Fibroblast of skin of scalp (primary cell): ENCODE measurements at regions not wholly inside any gene's neighbourhood (a gene's known extent, or its start where the extent isn't known, plus 50 kb on each side); places are given as distances from the start of the nearest gene placed in this dataset.

Experiments used
- DNase-seq: peaks from one replicate; pipeline ENCODE4 v3.0.0-alpha.2; 2013

DNA sequence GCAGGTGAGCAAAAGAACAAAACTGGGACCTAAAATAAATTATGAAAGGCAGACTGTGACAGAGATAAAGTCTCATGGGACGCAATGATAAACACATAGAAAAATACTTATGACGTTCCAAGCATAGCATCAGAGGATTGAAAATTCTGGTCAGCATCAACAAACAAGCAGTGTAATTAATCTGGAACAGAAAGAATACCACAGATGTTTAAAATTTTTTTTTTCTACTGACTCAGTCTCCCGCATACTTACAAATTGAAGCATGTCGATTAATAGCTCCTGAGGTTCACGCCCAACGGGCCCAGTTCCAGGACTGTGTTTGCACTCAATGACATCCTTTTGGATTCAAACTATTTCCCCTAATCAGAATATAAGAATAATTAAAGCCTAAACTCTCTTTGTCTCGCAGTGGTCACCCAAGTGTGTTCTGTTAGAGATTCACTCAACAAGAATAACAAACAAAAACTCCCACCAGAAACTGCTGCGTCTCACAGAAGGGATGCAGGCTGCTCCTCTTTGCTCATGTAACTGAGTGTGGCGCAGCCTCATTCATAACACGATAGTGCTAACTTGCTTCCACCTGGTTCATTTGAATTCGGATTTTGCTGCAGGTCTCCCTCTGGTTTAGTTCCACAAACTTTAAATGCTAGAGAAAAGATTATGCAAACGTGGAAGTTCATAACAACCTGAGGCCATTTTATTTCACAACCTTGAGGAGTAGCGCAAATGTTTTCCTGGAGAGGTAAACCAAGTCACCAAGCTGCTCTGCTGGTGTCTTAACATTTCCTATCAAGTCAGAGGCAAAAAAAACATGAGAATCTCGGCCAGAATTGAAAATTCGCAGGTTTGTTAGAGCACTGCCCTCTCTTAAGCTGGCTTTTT is 69.0 kb upstream of the CITED2 start:
- peak; percentile 38 for DNase-seq

DNA sequence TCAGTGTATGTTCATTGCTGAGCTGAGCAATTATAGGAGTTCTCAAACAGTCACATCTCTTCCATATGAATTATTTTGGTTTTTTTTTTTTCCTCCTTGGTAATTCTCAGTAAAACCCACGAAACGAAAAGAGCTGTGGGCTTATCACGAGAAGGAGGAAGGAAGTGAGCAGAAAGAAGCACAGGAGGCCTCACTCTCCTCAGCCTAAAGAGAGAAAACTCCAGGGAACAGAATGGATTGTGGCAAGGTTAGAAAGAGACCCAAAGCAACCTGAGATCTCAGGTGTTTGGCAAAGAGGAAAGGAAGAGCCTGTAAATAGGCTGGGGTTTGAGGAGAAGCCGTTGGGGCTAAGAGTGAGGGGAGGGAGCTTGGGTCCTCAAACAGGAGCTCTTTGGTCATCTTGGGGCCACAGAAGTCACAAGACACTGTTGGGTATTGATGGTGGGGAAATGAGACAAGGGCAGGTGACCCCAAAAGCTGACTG is 67.8 kb upstream of the CITED2 start:
- DNase-seq = no peak

DNA sequence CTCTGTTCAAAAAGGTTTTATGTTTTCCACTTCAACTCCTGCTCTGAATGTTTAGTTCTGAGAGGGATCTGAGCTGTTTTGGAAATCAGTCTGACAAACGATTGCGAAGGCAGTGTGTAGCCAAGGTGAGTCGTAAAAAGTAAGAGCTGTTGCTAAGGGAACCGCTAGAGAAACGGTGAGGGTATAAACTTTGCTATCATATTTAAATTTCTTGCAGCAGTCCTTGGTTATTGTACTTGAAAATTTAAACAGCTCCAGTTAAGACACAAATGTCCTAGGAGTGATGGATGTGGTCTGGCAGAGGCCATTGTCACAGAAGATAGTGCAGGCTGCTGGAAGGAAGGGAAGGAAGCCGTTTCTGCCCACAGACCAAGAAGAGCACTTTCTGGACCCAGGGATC is 64.9 kb upstream of the CITED2 start:
- DNase-seq = no peak

DNA sequence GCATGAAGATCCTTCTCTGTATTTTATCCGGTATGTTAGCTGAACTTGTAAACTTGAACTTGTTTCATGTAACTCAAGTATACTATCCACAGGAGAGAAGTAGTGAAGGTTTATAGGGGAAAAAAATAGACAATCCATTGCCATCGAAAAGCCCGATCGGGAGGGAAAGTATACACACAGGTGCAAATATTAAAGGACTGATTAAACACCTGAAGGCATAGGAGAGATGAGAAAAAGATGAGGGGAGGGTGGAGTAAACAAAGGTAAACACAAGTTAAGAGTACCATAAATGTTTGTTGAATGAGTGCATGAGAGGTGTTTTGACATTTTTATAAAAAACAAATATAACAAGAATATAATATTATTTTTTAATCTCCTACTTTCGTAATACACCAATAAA is 64.3 kb upstream of the CITED2 start:
- no peak for DNase-seq

DNA sequence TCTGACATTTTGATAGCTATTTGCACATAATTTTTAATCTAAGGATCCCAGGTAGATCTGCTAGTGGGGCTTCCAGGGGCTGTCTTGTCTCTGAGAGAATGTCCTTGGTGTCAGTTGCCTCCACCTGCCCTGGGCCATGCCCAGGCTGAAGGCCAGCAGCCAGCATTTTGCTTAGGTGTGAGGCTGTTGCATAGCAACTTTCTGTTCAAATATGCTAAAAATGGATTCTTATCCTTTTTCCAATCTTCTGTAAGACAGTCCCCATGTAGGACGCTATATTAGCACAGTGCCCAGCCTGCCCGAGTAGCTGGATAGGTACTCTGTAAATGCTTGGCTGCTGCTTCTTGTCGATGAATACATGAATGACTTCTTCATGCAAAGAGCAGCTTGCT is 62.5 kb upstream of the CITED2 start:
- DNase-seq = no peak

DNA sequence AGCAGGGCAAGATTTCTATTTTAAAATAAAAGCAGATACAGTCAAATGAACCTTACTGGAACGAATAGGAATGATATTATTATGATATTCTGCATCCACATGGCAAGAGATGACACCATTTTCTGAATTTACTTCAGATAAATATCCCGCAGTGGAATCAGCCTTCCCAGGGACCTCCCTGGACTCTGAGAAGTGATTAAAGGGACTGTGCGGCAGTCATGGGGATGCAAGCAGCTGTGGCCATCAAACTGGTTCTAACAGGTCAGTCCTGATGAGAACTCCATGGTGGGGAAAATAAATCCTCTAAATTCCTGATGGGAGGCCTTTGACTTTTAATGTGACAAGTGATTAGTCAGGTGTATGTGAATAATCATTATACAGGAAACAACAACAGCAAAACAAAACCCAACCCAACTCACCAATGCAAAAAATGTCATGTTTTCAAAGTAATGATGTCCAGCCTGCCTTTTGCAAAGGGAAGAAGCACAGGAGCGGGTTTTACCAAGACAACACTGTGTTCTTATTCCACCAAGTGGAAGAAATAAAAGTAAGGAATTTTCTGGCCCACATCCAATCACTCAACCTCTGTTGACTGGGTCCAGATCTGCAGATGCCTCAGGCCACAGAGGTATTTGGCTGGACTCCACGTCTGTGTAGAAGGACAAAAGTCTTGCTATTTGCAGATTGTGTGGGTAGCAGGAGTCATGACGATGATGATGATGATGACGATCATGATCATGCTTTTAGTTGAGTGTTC is 61.9 kb upstream of the CITED2 start:
- peak; percentile 49 for DNase-seq

DNA sequence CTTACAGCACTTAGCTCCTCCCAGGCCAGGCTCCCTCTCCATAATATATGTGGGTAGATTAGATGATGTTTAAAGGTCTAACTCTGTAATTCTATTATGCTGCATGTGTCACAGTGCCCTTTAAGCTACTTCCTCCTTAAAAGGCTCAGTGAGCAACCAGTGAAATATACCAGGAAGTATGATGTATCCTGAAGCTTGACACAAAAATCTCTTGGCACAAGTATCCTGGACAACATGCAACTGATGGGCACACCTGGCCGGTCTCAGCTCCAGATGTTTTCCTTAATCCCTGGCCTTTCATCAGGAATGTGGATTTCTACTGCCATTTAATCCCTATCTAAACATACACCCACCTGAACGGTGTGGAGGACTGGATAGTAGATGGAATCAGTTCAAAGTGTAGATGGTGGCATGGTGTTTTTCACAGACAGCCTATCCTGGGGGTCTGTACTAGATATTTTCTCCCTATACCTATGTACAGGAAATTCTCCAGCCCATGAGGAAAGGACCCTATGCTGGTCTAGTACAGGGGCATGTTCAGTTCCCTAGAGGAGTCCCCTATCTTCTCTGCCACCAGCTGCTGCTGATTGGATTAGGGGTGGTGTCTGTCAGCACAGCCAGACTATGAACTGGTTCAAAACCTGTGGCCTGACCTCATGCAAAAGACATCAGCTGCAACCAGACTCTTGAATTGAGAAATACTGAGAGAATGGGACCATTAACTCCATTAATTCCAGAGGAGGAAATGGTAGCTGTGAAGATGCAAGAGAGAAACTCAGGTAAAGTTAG is 59.4 kb upstream of the CITED2 start:
- DNase-seq = peak; percentile 17

DNA sequence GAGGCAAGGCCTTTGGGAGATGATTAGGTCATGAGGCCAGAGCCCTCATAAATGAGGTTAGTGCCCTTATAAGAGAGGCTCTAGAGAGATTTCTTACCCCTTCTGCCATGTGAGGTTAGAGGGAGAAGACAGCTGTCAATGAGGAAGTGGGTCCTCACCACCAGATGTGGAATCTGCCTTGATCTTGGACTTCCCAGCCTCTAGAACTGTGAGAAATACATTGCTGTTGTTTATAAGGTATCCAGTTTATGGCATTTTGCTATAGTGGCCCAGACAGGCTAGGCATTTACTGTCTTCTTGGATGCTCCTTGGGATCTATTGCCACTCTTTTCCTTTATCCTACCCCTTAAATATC is 57.1 kb upstream of the CITED2 start:
- DNase-seq = no peak

DNA sequence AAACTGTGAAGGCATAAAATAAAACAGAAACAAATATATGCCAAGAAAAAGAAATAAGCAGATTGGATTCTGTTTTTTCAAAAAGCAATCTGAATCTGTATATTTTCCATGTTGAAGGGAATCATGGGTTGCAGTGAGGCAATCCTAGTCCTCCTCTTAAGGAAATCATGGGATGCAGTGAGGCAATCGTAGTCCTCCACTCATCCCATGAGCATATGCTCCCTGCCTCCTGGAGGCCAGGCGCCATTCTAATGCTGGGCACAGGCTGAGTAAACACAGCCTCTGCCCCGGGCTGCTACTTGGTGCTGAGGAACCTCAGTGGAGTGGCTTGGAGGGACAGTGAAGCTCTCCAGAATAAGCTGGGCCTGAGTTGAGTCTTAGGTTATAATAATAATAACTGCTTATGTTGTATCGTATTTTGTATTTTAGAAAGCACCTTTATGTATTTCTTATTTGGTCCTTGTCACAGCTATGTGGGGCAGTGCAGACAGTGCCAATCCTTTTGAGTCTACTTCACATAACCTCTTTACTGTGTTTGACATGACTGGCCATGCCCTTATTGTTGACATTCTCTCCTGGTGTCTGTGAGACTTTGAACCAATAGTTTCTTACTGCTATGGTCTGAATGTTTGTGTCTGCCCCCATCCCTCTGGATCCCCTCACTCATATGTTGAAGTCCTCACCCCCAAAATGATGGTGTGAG is 56.6 kb upstream of the CITED2 start:
- no peak for DNase-seq

DNA sequence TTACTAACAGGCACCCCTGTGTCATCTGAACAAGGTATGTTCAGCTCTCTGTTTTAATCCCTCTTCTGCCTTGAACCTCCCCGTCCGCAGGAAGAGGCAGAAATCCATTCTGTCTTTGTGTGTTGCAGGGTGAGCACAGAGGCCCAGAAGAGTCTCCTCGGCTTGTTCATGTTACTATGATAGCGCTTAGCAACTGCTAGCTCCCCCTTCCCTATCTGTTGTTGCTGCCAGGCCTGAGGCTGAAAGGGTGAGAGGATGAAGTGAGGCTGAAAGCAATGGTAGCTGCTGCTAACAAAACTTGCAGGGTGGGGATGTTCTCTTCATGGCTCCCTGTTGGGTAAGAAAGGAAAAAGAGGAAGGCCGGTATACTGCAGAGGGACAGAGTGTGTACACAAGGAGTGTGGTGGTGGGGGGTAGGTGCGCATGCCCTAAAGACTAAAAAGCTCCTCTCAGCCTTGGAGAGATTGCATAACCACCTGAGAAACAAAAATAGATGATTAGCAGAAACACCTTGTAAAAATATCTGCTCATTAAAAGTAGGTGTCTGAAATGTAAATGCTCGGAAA is 55.2 kb upstream of the CITED2 start:
- no peak for DNase-seq

DNA sequence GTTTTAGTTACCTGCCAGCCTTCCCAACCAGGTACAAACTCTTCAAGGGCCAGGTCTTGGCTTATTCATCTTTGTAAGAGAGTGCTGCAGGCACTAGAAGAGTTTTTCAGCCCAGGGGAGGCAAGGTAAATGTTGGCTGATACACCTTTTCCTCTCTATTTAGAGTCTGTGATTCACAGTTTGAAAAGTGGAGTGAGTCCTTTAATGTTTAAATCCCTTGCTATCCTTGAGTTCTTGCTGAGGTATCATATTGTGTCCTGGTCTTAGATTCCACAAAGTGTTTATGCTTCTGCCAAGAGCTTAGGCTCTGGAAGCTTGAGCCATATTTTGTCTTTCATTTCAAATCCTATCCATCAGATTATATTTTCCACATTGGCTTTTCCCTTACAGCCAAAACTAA is 52.8 kb upstream of the CITED2 start:
- DNase-seq = no peak

DNA sequence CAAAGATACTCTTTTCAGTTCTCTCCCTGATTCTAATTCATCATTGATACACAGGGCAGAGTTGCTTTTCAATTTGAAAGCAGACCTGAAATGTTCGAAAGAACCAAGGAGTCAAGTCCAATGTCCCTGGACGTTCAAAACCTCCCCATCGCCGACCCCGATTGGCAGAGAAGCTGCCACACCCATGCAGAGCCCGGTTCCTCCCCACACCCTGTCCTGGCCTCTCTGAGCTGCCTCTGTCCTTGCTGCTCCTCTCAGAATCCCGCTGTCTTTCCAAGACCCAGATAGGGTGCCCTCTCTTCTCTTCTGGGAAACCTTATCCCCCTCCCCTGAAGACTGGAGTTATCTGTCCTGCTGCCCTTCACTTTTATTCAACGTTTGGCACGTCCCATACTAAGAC is 52.3 kb upstream of the CITED2 start:
- no peak for DNase-seq

DNA sequence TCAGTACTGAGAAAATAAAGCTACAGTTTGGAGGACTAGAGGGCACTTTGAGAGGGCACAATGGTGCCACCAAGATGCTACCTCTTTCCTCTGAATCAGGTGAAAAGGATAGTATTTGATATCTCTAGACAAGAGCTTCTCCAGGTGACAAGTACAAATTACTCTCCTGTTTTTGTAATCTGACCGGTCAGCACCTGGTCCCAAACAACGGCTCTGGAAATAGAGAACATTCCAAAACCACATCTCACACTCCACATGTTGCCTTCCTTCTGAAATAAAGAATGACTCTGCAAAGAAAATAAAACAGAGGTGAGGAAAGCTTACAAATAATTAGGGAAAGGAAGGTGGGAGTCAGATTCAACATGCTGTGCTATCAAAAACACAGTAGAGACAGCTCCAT is 51.3 kb upstream of the CITED2 start:
- no peak for DNase-seq

DNA sequence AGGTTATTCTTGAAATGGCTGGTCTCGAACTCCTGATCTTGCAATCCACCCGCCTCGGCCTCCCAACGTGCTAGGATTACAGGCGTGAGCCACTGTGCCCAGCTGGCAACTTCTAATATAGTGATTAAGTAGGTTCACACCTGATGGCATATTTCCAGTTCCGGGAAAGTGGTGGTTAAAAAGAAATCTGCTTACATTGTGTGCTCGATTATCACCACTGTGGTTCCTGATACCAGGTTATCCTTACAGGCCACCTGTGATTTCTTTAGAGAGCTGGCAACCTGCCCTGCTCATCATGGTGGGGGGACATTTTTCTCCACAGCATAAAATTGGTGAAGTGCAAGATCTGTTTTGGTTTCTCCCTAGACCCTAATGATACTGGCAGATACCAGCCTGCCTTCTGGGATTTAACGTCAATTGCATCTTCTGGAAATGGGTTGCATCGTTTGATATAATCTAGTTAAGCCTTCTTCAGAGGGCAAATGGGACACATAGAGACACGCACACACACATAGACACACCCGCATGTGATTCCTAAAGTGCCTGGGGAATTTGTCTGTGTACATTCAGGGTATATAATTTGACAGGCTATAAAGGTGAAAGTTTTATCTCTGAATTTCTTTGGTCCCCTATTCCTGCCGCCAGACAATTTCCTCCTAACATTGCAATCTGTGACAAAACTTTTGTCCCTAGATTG is 49.7 kb upstream of the CITED2 start:
- no peak for DNase-seq
